Neuronal stem cell (in vitro differentiated cells): ENCODE measurements at regions not wholly inside any gene's neighbourhood (a gene's known extent, or its start where the extent isn't known, plus 50 kb on each side); places are given as distances from the start of the nearest gene placed in this dataset.

Source experiments
- DNase-seq: peaks from one replicate; pipeline ENCODE4 v3.0.0-alpha.2; 2013; ENCODE audit warnings: low spot score
- H2AFZ ChIP-seq: one replicate; pipeline ENCODE4 v1.6.1; 2013; ENCODE audit warnings: mild to moderate bottlenecking, low read length, inconsistent platforms
- H2AK5ac ChIP-seq: 2 replicates; pipeline ENCODE4 v1.6.1; 2013; ENCODE audit warnings: low read depth, mild to moderate bottlenecking, inconsistent platforms, low read length, moderate library complexity, mixed read lengths
- H2BK120ac ChIP-seq: 2 replicates; pipeline ENCODE4 v1.6.1; 2013; ENCODE audit warnings: low read depth, mild to moderate bottlenecking, inconsistent platforms, low read length, moderate library complexity, mixed read lengths
- H2BK12ac ChIP-seq: one replicate; pipeline ENCODE4 v1.6.1; 2013; ENCODE audit warnings: low read length, inconsistent platforms
- H2BK15ac ChIP-seq: 2 replicates; pipeline ENCODE4 v1.6.1; 2013; ENCODE audit warnings: mild to moderate bottlenecking, low read length, inconsistent platforms, mixed read lengths
- H2BK5ac ChIP-seq: one replicate; pipeline ENCODE4 v1.6.1; 2013; ENCODE audit warnings: inconsistent platforms, mild to moderate bottlenecking, low read length, moderate library complexity
- H3K14ac ChIP-seq: one replicate; pipeline ENCODE4 v1.6.1; 2013; ENCODE audit warnings: low read length, inconsistent platforms
- H3K18ac ChIP-seq: 2 replicates; pipeline ENCODE4 v1.6.1; 2013; ENCODE audit warnings: low read length, inconsistent platforms
- H3K23ac ChIP-seq: 2 replicates; pipeline ENCODE4 v1.6.1; 2013; ENCODE audit warnings: low read depth, mild to moderate bottlenecking, mixed read lengths, low read length, inconsistent platforms; ENCODE audit not compliant: poor library complexity
- H3K27ac ChIP-seq: replicated peaks from 3 replicates; pipeline ENCODE4 v1.5.1; 2013; ENCODE audit warnings: low read length, inconsistent platforms
- H3K27me3 ChIP-seq, 3 experiments: 2 replicates each; pipeline ENCODE4 v1.6.1; 2013; ENCODE audit warnings: low read length in 3 of 3, mild to moderate bottlenecking in 2 of 3, inconsistent platforms in 1 of 3, low read depth in 1 of 3, mixed read lengths in 1 of 3, moderate library complexity in 1 of 3; ENCODE audit not compliant: control insufficient read depth in 3 of 3, insufficient read depth in 3 of 3
- H3K36me3 ChIP-seq, 2 donors: replicated peaks in 1 of 2; 2 replicates each; pipeline ENCODE4 v1.6.1; 2013; ENCODE audit warnings: low read length in 2 of 2; ENCODE audit not compliant: control insufficient read depth in 2 of 2, insufficient read depth in 2 of 2
- H3K4ac ChIP-seq: 2 replicates; pipeline ENCODE4 v1.6.1; 2013; ENCODE audit warnings: inconsistent platforms, mild to moderate bottlenecking, low read length, moderate library complexity
- H3K4me1 ChIP-seq, 2 donors: 1 replicate in 1 of 2; 2 replicates in 1 of 2; pipeline ENCODE4 v1.6.1; 2013; ENCODE audit warnings: low read length in 2 of 2, low read depth in 1 of 2; ENCODE audit not compliant: control insufficient read depth in 2 of 2, insufficient read depth in 1 of 2
- H3K4me2 ChIP-seq: one replicate; pipeline ENCODE4 v1.6.1; 2013; ENCODE audit warnings: mild to moderate bottlenecking, low read length, inconsistent platforms; ENCODE audit not compliant: insufficient read depth, poor library complexity, severe bottlenecking
- H3K4me3 ChIP-seq, 2 donors: 2 replicates each; pipeline ENCODE4 v1.5.1; 2013; ENCODE audit warnings: low read length in 2 of 2, mild to moderate bottlenecking in 2 of 2, inconsistent platforms in 1 of 2, moderate library complexity in 1 of 2
- H3K79me1 ChIP-seq: one replicate; pipeline ENCODE4 v1.6.1; 2013; ENCODE audit warnings: low read depth, mild to moderate bottlenecking, inconsistent platforms, low read length, moderate library complexity
- H3K9ac ChIP-seq: one replicate; pipeline ENCODE4 v1.6.1; 2013; ENCODE audit warnings: mild to moderate bottlenecking, low read depth, low read length, inconsistent platforms; ENCODE audit not compliant: poor library complexity
- H3K9me3 ChIP-seq, 2 donors: replicated peaks in 1 of 2; 2 replicates each; pipeline versions ENCODE3 to v1.6.1; 2013; ENCODE audit warnings: low read length in 2 of 2, mild to moderate bottlenecking in 2 of 2, inconsistent platforms in 1 of 2, low read depth in 1 of 2, mixed read lengths in 1 of 2, moderate library complexity in 1 of 2; ENCODE audit not compliant: control insufficient read depth in 2 of 2, insufficient read depth in 1 of 2
- H4K8ac ChIP-seq: one replicate; pipeline ENCODE4 v1.6.1; 2013; ENCODE audit warnings: low read depth, mild to moderate bottlenecking, inconsistent platforms, low read length, moderate library complexity
- H4K91ac ChIP-seq: one replicate; pipeline ENCODE4 v1.6.1; 2013; ENCODE audit warnings: low read length, low read depth, mild to moderate bottlenecking, inconsistent platforms; ENCODE audit not compliant: poor library complexity
- WGBS, 2 donors: extraction: QIAGEN DNeasy Blood & Tissue Kit; methylation state at CpG; one replicate each; pipeline ENCODE4 v1.1.7; 2013; ENCODE audit warnings: missing lambda C conversion rate in 2 of 2, mixed read lengths in 1 of 2; ENCODE audit not compliant: insufficient read length in 2 of 2, insufficient replicate concordance in 1 of 2; ENCODE audit errors: extremely low coverage in 2 of 2; 5-methylcytosine and 5-hydroxymethylcytosine counted together

DNA sequence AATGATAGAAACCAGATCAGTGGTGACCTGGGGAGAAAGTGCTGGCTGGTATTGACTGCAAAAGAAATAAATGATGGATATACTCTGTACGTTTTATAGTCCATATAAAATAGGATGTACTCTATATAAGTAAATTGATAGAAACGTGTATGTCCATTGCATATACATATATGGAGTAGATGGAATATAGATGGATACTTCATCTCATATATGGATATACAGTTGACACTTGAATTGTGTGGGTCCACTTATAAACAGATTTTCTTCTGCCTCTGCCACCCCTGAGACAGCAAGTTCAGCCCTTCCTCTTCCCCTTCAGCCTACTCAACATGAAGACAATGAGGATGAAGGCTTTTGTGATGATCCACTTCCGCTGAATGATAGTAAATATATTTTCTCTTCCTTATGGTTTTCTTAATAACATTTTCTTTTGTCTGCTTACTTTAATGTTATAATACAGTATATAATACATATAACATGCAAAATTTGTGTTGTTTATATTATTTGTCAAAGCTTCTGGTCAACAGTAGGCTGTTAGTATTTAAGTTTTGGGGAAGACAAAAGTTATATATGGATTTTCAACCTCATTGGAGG, 76.1 kb upstream of the MYCN start:
- H3K9me3 ChIP-seq, result peaks cover 0 to 3% of the 10 kb centered on the region in 2 donors
- H2BK5ac ChIP-seq, result no peak overlapping the region
- no peaks in the 10 kb centered on the region for H3K4me1 ChIP-seq
- H4K91ac ChIP-seq, result no peak overlapping the region
- no peak for DNase-seq
- H2AFZ ChIP-seq, result no peak overlapping the region
- H3K79me1 ChIP-seq, result no peaks in the 10 kb centered on the region
- H3K4ac ChIP-seq, result no peak overlapping the region
- H2AK5ac ChIP-seq, result no peak overlapping the region
- WGBS, 2 donors, result no CpG with 5 or more reads among the region's 3 CpGs
- H3K36me3 ChIP-seq, result no peaks in the 10 kb centered on the region
- no peak overlapping the region for H3K9ac ChIP-seq
- H3K18ac ChIP-seq, result no peak overlapping the region
- no peak overlapping the region for H3K14ac ChIP-seq
- no peak overlapping the region for H3K27ac ChIP-seq
- H2BK120ac ChIP-seq, result no peak overlapping the region
- H3K4me2 ChIP-seq, result no peak overlapping the region
- no peak overlapping the region for H4K8ac ChIP-seq
- no peak overlapping the region for H2BK15ac ChIP-seq
- H2BK12ac ChIP-seq, result no peak overlapping the region
- peaks cover 0 to 2% (median 0%) of the 10 kb centered on the region in 3 experiments for H3K27me3 ChIP-seq
- no peak overlapping the region for H3K4me3 ChIP-seq
- H3K23ac ChIP-seq, result no peak overlapping the region

DNA sequence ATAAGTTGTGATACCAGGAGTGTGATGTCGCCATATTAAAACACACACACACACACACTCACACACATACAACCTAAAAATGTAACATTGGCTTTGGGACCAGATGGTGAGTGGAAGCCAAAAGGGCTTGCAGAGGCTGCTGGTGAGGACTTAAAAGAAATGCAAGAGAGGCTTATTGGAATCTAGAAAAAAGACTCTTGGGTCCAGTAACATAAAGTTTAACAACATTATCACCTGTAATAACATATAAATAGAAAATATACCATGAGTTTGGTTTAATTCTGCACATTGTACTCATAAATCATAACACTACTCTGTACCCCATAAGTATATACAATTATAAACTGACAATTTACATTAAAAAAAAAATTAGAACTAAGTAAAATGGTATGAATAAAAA, 74.4 kb upstream of the MYCN start:
- no peak overlapping the region for H2BK12ac ChIP-seq
- DNase-seq, result no peak
- WGBS, 2 donors, result no CpG with 5 or more reads among the region's 1 CpG
- no peak overlapping the region for H2BK15ac ChIP-seq
- H3K36me3 ChIP-seq, result no peaks in the 10 kb centered on the region
- no peak overlapping the region for H3K4me3 ChIP-seq
- peaks cover 0 to 2% (median 0%) of the 10 kb centered on the region in 3 experiments for H3K27me3 ChIP-seq
- no peak overlapping the region for H3K18ac ChIP-seq
- H2BK120ac ChIP-seq, result no peak overlapping the region
- H3K27ac ChIP-seq, result no peak overlapping the region
- no peak overlapping the region for H3K23ac ChIP-seq
- no peaks in the 10 kb centered on the region for H3K79me1 ChIP-seq
- no peak overlapping the region for H3K14ac ChIP-seq
- H3K4me2 ChIP-seq, result no peak overlapping the region
- H3K9me3 ChIP-seq, result peaks cover 0 to 3% of the 10 kb centered on the region in 2 donors
- no peak overlapping the region for H2BK5ac ChIP-seq
- no peak overlapping the region for H3K9ac ChIP-seq
- H3K4me1 ChIP-seq, result peaks cover 0 to 2% of the 10 kb centered on the region in 2 donors
- no peak overlapping the region for H4K8ac ChIP-seq
- H4K91ac ChIP-seq, result no peak overlapping the region
- H2AFZ ChIP-seq, result no peak overlapping the region
- no peak overlapping the region for H3K4ac ChIP-seq
- H2AK5ac ChIP-seq, result no peak overlapping the region

DNA sequence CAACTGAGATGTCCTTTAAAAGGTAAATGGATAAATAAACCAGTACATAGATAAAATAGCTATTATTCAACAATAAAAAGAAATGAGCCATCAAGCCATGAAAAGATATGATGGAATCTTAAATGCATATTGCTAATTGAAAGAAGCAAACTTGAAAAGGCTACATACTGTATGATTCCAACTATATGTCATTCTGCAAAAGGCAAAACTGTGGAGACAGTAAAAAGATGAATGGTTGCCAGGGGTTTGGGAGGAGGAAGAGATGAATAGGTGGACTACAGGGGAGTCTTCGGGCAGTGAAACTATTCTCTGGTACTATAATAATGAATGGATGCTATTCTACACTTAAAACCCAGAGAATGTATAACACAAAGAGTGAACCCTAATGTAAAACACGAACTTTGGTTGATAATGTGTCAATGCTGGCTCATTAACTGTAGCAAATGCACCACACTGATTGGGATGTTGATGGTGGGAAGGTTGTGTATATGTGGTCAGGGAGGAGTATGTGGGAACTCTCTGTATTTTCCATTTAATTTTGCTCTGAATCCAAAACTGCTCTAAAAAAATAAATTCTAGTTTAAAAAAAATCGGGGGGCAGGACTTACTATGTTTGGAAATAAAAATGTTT, 73.7 kb upstream of the MYCN start:
- Histone ChIP-seq H3K18ac (no peak overlapping the region), H3K9ac (no peak overlapping the region), H3K23ac (no peak overlapping the region), H3K4me2 (no peak overlapping the region), H2BK12ac (no peak overlapping the region), H4K8ac (no peak overlapping the region), H3K4ac (no peak overlapping the region), H2BK120ac (no peak overlapping the region), H3K9me3 (peaks cover 0 to 3% of the 10 kb centered on the region in 2 donors), H2AFZ (no peak overlapping the region), H2BK5ac (no peak overlapping the region), H2AK5ac (no peak overlapping the region), H3K4me3 (no peak overlapping the region), H3K36me3 (no peaks in the 10 kb centered on the region), H3K4me1 (peaks cover 0 to 2% of the 10 kb centered on the region in 2 donors), H3K79me1 (no peaks in the 10 kb centered on the region), H3K27me3 (peaks cover 0 to 2% (median 0%) of the 10 kb centered on the region in 3 experiments), H3K14ac (no peak overlapping the region), H2BK15ac (no peak overlapping the region), H3K27ac (no peak overlapping the region), H4K91ac (no peak overlapping the region)
- no peak for DNase-seq
- WGBS, 2 donors, result no CpG with 5 or more reads among the region's 3 CpGs

DNA sequence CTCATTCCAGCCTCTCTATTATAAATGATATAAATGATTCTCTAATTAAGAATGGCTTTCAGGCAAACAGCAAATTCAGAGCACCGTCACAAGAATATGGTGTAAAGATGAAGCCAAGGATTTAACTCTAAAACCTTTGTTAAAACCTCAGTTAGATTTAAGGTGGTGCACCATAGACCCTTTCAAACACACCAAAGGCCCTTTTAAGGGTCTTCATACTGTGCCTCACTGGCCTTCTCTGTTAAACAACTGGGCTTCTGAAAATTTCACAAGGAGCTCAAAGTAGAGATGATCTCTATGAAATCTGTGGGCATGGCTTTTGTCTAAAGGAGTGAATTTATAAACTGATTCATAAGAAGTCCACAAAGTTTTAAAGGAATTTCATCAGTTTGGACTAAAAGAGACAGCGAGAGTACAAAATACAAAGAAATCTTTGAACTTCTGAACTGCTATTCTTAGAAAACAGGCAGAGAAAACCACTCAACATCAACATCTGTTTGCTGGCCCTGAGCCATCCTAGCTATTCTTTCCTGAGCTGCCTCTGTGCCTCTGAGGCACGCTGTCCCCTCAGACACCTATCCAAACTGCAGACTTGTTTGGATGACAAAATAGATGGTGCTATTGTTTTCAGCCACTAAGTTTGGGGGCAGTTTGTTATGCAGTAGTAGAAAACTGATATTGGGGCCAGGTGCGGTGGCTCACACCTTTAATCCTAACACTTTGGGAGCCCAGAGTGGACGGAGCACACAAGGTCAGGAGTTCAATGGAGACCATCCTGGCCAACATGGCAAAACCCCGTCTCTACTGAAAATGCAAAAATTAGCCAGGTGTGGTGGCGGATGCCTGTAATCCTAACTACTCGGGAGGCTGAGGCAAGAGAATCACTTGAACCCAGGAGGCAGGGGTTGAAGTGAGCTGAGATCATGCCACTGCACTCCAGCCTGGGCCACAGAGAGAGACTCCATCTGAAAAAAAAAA, 72.9 kb upstream of the MYCN start:
- Histone ChIP-seq H3K4me2 (no peak overlapping the region), H3K27me3 (peaks cover 0 to 2% (median 0%) of the 10 kb centered on the region in 3 experiments), H3K23ac (no peak overlapping the region), H4K91ac (no peak overlapping the region), H3K14ac (no peak overlapping the region), H2BK12ac (no peak overlapping the region), H2BK5ac (no peak overlapping the region), H2AFZ (no peak overlapping the region), H3K4ac (no peak overlapping the region), H2AK5ac (no peak overlapping the region), H3K36me3 (no peaks in the 10 kb centered on the region), H3K27ac (no peak overlapping the region), H2BK120ac (no peak overlapping the region), H3K18ac (no peak overlapping the region), H2BK15ac (no peak overlapping the region), H3K79me1 (no peaks in the 10 kb centered on the region), H3K9me3 (peaks cover 0 to 3% of the 10 kb centered on the region in 2 donors), H3K4me1 (peaks cover 0 to 2% of the 10 kb centered on the region in 2 donors), H4K8ac (no peak overlapping the region), H3K9ac (no peak overlapping the region), H3K4me3 (no peak overlapping the region)
- WGBS, 2 donors, result no CpG with 5 or more reads among the region's 8 CpGs
- DNase-seq, result no peak
